KMS-11 (cell line): ENCODE measurements at regions not wholly inside any gene's neighbourhood (a gene's known extent, or its start where the extent isn't known, plus 50 kb on each side); places are given as distances from the start of the nearest gene placed in this dataset.

ENCODE experiments used
- H2AFZ ChIP-seq: fragments of 200-600 bp; sonication (generic); 2 replicates; pipeline ENCODE4 v1.6.1; 2016; ENCODE audit warnings: antibody characterized with exemption, mixed run types, low read depth
- H3K27ac ChIP-seq: fragments of 200-600 bp; sonication (generic); 2 replicates; pipeline ENCODE4 v1.6.1; 2016; ENCODE audit warnings: mild to moderate bottlenecking, mixed run types
- H3K27me3 ChIP-seq: fragments of 200-600 bp; sonication (generic); 2 replicates; pipeline ENCODE4 v1.6.1; 2017; ENCODE audit warnings: mild to moderate bottlenecking, low read depth, mixed run types, moderate library complexity; ENCODE audit not compliant: insufficient read depth
- H3K36me3 ChIP-seq: fragments of 200-600 bp; sonication (generic); 2 replicates; pipeline ENCODE4 v1.6.1; 2017; ENCODE audit warnings: mild to moderate bottlenecking, mixed run types; ENCODE audit not compliant: insufficient read depth
- H3K4me1 ChIP-seq: fragments of 200-600 bp; sonication (generic); 2 replicates; pipeline ENCODE4 v1.6.1; 2016; ENCODE audit warnings: mild to moderate bottlenecking, low read depth, mixed run types; ENCODE audit not compliant: poor library complexity, severe bottlenecking
- H3K4me2 ChIP-seq: fragments of 200-600 bp; sonication (generic); 2 replicates; pipeline ENCODE4 v1.7.0; 2016; ENCODE audit warnings: mild to moderate bottlenecking, mixed run types
- H3K4me3 ChIP-seq: fragments of 200-600 bp; sonication (generic); IDR thresholded peaks from 2 replicates; pipeline ENCODE4 v1.6.1; 2017; ENCODE audit warnings: low read depth, low read length, mixed read lengths; ENCODE audit not compliant: insufficient read depth
- H3K79me2 ChIP-seq: fragments of 200-600 bp; sonication (generic); 2 replicates; pipeline ENCODE4 v1.6.1; 2016; ENCODE audit warnings: low read depth, mixed run types; ENCODE audit not compliant: insufficient read depth
- H3K9ac ChIP-seq: fragments of 200-600 bp; sonication (generic); 2 replicates; pipeline ENCODE4 v1.6.1; 2016; ENCODE audit warnings: mild to moderate bottlenecking, mixed run types
- H4K20me1 ChIP-seq: fragments of 200-600 bp; sonication (generic); 2 replicates; pipeline ENCODE4 v1.6.1; 2016; ENCODE audit warnings: mild to moderate bottlenecking, mixed run types; ENCODE audit not compliant: insufficient read depth
- TF ChIP-seq, protein P1 (sequence below): fragments of 200-600 bp; sonication (generic); conservative IDR thresholded peaks from 2 replicates; pipeline ENCODE4 v1.6.1; 2017; ENCODE audit warnings: low read depth, mild to moderate bottlenecking, antibody characterized with exemption, low read length, moderate library complexity, mixed read lengths

DNA sequence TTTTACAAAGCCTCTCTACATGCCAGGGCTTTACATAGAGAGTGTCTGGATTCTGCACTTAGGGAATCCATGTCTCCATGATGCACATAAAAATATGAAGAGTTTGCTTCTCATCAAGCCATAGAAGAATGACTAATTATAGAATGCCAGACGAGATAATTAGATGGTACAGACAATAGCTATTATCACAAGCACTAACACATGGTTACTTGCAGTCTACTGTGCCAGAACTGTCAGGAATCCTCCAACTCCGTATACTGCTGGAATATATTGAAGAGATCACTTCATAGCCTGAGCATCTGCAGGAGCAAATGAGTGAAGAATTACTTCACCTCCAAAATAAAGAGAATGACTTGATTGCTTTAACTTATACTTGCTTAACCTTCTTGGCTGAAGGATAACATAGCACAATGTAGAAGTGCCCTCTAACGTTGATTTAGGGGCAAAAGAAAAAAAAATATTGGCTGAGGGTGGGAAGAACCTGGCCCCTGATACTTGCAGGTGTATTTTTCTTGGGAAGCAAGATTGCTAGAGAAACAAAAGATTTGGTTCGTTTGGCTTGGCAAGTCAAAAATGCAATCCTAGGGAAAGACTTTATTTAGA is 272.8 kb upstream of the FAR2 start:
- Histone ChIP-seq H2AFZ (no peak overlapping the region), H3K27ac (no peak overlapping the region), H3K9ac (no peak overlapping the region), H3K4me2 (no peak overlapping the region), H3K36me3 (no peaks in the 10 kb centered on the region), H3K79me2 (no peaks in the 10 kb centered on the region), H3K4me3 (no peak overlapping the region), H3K27me3 (no peaks in the 10 kb centered on the region), H3K4me1 (peaks cover 5% of the 10 kb centered on the region), H4K20me1 (no peaks in the 10 kb centered on the region)
- TF ChIP-seq, protein P1, sequence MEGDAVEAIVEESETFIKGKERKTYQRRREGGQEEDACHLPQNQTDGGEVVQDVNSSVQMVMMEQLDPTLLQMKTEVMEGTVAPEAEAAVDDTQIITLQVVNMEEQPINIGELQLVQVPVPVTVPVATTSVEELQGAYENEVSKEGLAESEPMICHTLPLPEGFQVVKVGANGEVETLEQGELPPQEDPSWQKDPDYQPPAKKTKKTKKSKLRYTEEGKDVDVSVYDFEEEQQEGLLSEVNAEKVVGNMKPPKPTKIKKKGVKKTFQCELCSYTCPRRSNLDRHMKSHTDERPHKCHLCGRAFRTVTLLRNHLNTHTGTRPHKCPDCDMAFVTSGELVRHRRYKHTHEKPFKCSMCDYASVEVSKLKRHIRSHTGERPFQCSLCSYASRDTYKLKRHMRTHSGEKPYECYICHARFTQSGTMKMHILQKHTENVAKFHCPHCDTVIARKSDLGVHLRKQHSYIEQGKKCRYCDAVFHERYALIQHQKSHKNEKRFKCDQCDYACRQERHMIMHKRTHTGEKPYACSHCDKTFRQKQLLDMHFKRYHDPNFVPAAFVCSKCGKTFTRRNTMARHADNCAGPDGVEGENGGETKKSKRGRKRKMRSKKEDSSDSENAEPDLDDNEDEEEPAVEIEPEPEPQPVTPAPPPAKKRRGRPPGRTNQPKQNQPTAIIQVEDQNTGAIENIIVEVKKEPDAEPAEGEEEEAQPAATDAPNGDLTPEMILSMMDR, result no peak

DNA sequence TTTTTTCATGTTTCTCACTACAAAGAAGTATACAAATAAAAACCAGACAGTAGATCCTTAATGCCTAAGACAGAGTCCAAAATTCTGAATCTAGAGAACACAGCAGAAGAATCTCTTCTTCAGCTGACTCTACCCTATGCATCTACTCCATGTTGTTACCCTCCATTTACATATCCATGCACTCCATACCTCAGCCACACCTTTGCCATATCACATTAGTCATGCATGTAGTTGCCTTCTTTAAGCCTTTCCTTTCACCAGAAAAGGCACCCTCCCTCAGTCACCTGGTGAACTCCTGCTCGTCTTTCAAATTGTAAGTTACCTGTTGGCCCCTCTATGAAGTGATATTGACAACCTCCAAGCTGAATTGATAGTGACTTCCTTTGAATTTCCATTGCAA is 271.2 kb upstream of the FAR2 start:
- H3K36me3 ChIP-seq, result no peaks in the 10 kb centered on the region
- H4K20me1 ChIP-seq, result no peaks in the 10 kb centered on the region
- H3K4me1 ChIP-seq, result no peaks in the 10 kb centered on the region
- no peak overlapping the region for H3K27ac ChIP-seq
- TF ChIP-seq, protein P1, result no peak
- no peak overlapping the region for H3K4me3 ChIP-seq
- H2AFZ ChIP-seq, result no peak overlapping the region
- no peak overlapping the region for H3K4me2 ChIP-seq
- no peaks in the 10 kb centered on the region for H3K79me2 ChIP-seq
- no peak overlapping the region for H3K9ac ChIP-seq
- H3K27me3 ChIP-seq, result no peaks in the 10 kb centered on the region

DNA sequence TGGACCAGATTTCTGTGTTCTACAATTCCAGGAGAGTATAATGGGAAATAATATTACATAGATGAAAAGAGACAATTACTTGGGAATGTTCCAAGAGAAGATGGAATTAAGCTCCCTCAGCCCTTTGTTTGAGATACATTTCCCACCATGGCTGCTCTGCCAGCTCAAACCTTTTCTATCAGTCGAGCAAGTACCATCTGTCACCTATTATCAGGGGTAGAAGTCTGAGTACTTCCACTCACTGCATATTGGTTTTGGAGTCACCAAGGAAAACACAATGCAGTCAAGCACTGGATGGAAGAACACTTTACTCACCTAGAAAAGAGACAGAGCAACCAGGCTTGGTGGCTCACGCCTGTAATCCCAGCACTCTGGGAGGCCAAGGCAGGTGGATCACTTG is 270.4 kb upstream of the FAR2 start:
- no peak overlapping the region for H3K27ac ChIP-seq
- H3K36me3 ChIP-seq, result no peaks in the 10 kb centered on the region
- TF ChIP-seq, protein P1, result no peak
- no peaks in the 10 kb centered on the region for H3K79me2 ChIP-seq
- no peak overlapping the region for H2AFZ ChIP-seq
- no peaks in the 10 kb centered on the region for H4K20me1 ChIP-seq
- H3K4me3 ChIP-seq, result no peak overlapping the region
- H3K4me2 ChIP-seq, result no peak overlapping the region
- H3K27me3 ChIP-seq, result no peaks in the 10 kb centered on the region
- H3K4me1 ChIP-seq, result no peaks in the 10 kb centered on the region
- no peak overlapping the region for H3K9ac ChIP-seq

DNA sequence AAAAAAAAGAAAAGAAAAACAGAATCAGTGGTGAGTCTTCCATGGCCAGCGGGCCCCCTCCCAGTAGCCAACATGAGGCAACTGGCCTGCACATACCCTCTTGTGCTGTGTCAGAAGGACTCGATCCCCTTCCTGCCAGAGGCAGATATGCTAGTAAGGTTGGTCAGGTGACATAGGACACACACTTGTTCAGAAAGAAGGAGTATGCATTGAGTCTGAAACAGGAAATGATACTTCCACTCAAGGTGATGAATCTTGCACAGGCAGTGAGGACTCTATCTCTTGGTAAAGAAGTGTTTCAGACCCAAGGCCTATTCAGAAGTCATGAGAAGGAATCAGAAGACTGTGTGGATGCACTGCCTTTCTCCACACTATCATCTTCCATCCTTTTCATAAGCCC is 269.7 kb upstream of the FAR2 start:
- TF ChIP-seq, protein P1, result no peak
- H3K9ac ChIP-seq, result no peak overlapping the region
- H2AFZ ChIP-seq, result no peak overlapping the region
- H3K4me2 ChIP-seq, result no peak overlapping the region
- no peaks in the 10 kb centered on the region for H3K36me3 ChIP-seq
- H3K4me1 ChIP-seq, result no peaks in the 10 kb centered on the region
- no peak overlapping the region for H3K4me3 ChIP-seq
- no peaks in the 10 kb centered on the region for H3K27me3 ChIP-seq
- H3K27ac ChIP-seq, result no peak overlapping the region
- no peaks in the 10 kb centered on the region for H4K20me1 ChIP-seq
- H3K79me2 ChIP-seq, result no peaks in the 10 kb centered on the region
